ENCODE measurements at regions not wholly inside any gene's neighbourhood (a gene's known extent, or its start where the extent isn't known, plus 50 kb on each side); places are given as distances from the start of the nearest gene placed in this dataset.

DNA sequence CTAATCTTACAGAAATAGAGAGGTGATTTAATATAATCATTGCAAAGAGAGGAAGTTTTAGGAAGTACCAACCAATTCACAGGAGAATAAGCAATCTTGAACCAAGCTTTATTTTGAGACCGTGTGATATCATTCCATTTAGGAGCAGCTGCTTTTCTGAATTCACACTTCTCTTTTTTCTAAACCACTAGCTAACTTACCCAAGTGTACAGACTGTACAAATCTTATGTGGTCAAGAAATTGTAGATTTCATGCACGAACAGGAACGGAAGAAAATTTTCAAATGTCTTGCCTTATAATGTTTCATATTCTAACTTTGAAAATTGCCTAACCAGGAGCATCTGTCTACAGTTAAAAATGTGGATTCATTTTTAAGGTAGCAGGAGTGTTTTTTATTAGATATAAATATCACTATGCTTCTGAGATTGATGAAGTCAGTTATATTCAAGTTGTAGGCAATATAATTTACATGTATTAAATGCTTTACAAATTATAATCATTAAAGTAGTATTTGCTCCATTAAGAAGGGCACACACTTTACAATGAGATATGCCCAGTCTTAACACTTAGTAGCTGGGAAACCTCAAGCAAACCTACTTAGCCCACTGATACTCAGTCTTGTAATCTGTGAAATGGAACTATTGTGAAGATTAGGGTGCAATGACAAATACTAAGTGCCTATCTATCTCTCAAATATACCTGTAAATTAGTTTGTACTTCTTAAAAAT lies 86.7 kb upstream of the FOXN2 start:
- no peak for DNase-seq (ENCODE audit: low spot score, unreplicated experiment)
- Mint-ChIP-seq H3K4me1 (ENCODE audit: low read depth) (no peaks in the 10 kb centered on the region), H3K36me3 (ENCODE audit: insufficient read depth) (no peaks in the 10 kb centered on the region), H3K27me3 (no peaks in the 10 kb centered on the region), H3K27ac (no peak overlapping the region), H3K4me3 (ENCODE audit: low read depth) (no peak overlapping the region), H3K9me3 (ENCODE audit: low read depth) (no peaks in the 10 kb centered on the region)
- TF ChIP-seq, protein P1, sequence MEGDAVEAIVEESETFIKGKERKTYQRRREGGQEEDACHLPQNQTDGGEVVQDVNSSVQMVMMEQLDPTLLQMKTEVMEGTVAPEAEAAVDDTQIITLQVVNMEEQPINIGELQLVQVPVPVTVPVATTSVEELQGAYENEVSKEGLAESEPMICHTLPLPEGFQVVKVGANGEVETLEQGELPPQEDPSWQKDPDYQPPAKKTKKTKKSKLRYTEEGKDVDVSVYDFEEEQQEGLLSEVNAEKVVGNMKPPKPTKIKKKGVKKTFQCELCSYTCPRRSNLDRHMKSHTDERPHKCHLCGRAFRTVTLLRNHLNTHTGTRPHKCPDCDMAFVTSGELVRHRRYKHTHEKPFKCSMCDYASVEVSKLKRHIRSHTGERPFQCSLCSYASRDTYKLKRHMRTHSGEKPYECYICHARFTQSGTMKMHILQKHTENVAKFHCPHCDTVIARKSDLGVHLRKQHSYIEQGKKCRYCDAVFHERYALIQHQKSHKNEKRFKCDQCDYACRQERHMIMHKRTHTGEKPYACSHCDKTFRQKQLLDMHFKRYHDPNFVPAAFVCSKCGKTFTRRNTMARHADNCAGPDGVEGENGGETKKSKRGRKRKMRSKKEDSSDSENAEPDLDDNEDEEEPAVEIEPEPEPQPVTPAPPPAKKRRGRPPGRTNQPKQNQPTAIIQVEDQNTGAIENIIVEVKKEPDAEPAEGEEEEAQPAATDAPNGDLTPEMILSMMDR (IDR thresholded peaks at IDR 0.05; ENCODE audit: unreplicated experiment), result no peak

DNA sequence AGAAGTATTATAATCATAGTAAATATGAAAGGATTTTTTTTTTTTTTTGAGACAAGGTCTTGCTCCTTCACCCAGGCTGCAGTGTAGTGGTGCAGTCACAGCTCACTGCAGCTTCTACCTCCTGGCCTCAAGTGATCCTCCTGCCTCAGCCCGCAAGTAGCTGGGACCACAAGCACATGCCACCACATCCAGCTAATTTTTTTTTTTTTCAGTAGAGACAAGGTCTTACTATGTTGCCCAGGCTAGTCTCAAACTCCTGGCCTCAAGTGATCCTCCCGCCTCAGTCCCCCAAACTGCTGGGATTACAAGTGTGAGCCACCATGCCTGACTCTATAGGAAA lies 86.2 kb upstream of the FOXN2 start:
- Mint-ChIP-seq H3K27ac (no peak overlapping the region), H3K27me3 (no peaks in the 10 kb centered on the region), H3K4me1 (ENCODE audit: low read depth) (no peaks in the 10 kb centered on the region), H3K36me3 (ENCODE audit: insufficient read depth) (no peaks in the 10 kb centered on the region), H3K4me3 (ENCODE audit: low read depth) (no peak overlapping the region), H3K9me3 (ENCODE audit: low read depth) (no peaks in the 10 kb centered on the region)
- DNase-seq (ENCODE audit: low spot score, unreplicated experiment), result no peak
- TF ChIP-seq, protein P1 (IDR thresholded peaks at IDR 0.05; ENCODE audit: unreplicated experiment), result no peak

DNA sequence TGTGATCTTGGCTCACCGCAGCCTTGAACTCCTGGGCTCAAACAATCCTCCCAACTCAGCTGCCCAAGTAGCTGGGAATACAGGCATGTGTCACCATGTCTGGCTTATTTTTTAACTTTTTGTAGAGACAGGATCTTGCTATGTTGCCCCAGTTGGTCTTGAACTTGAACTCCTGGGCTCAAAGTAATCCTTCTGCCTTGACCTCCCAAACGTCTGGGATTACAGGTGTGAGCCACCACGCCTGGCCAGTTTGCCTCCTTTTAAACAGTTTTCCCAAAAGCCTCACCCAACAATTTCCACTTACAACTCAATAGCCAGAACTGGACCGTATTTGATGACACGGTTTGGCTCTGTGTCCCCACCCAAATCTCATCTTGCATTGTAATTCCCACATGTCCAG lies 85.4 kb upstream of the FOXN2 start:
- no peaks in the 10 kb centered on the region for H3K4me1 Mint-ChIP-seq (ENCODE audit: low read depth)
- H3K27ac Mint-ChIP-seq, result no peak overlapping the region
- H3K27me3 Mint-ChIP-seq, result no peaks in the 10 kb centered on the region
- DNase-seq (ENCODE audit: low spot score, unreplicated experiment), result no peak
- no peak overlapping the region for H3K4me3 Mint-ChIP-seq (ENCODE audit: low read depth)
- no peaks in the 10 kb centered on the region for H3K36me3 Mint-ChIP-seq (ENCODE audit: insufficient read depth)
- no peaks in the 10 kb centered on the region for H3K9me3 Mint-ChIP-seq (ENCODE audit: low read depth)
- TF ChIP-seq, protein P1 (IDR thresholded peaks at IDR 0.05; ENCODE audit: unreplicated experiment), result no peak

DNA sequence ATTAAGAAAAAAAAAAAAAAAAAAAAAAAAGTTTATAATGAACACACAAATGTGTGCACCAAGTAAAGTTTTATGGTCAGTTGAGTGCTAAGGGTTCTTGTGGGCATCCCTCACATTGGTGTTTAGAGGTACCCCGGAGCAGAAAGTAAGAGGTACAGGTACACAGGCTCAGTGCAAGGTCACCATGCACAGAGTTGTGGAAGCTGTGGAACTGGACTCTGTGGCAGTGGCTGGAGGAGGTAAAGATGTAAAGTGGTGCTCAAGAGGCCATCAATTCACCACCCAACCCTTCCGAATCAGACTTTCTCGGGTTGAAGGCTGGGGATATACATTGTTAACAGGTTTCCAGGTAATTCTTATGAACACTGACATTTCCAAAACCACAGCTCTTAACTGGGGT lies 83.6 kb upstream of the FOXN2 start:
- Mint-ChIP-seq H3K4me3 (ENCODE audit: low read depth) (no peak overlapping the region), H3K27me3 (no peaks in the 10 kb centered on the region), H3K9me3 (ENCODE audit: low read depth) (no peaks in the 10 kb centered on the region), H3K36me3 (ENCODE audit: insufficient read depth) (no peaks in the 10 kb centered on the region), H3K4me1 (ENCODE audit: low read depth) (no peaks in the 10 kb centered on the region), H3K27ac (no peak overlapping the region)
- no peak for DNase-seq (ENCODE audit: low spot score, unreplicated experiment)
- TF ChIP-seq, protein P1 (IDR thresholded peaks at IDR 0.05; ENCODE audit: unreplicated experiment), result no peak

DNA sequence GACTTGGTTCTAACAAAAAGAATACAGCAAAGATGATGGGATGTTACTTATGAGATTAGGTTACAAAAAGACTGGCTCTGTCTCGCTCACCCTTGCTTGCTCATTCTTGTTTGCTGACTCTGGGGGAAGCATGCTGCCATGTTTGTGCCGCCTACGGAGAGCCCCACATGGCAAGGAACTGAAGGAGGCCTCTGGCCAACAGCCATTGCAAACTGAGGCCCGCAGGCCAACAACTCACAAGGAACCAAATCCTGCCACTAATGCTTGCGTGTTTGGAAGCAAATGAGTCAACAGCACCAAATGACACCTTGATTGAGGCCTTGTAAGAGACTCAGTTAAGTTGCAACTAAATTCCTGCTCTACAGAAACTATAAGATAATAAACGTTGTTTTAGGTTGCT lies 82.1 kb upstream of the FOXN2 start:
- no peak for DNase-seq (ENCODE audit: low spot score, unreplicated experiment)
- H3K27me3 Mint-ChIP-seq, result no peaks in the 10 kb centered on the region
- no peaks in the 10 kb centered on the region for H3K36me3 Mint-ChIP-seq (ENCODE audit: insufficient read depth)
- no peak overlapping the region for H3K4me3 Mint-ChIP-seq (ENCODE audit: low read depth)
- TF ChIP-seq, protein P1 (IDR thresholded peaks at IDR 0.05; ENCODE audit: unreplicated experiment), result no peak
- H3K4me1 Mint-ChIP-seq (ENCODE audit: low read depth), result peaks cover 3% of the 10 kb centered on the region
- no peaks in the 10 kb centered on the region for H3K9me3 Mint-ChIP-seq (ENCODE audit: low read depth)
- no peak overlapping the region for H3K27ac Mint-ChIP-seq
